Erythroblast (primary cell): ENCODE measurements at regions not wholly inside any gene's neighbourhood (a gene's known extent, or its start where the extent isn't known, plus 50 kb on each side); places are given as distances from the start of the nearest gene placed in this dataset.

Experiments used
- GATA1 ChIP-seq: IDR thresholded peaks from 2 replicates; pipeline ENCODE4 v1.6.1; 2011; ENCODE audit warnings: low read depth, mild to moderate bottlenecking, control low read depth, low read length, moderate library complexity
- POLR2A ChIP-seq: IDR thresholded peaks from 2 replicates; pipeline ENCODE4 v1.6.1; 2011; ENCODE audit warnings: mild to moderate bottlenecking, low read length

DNA sequence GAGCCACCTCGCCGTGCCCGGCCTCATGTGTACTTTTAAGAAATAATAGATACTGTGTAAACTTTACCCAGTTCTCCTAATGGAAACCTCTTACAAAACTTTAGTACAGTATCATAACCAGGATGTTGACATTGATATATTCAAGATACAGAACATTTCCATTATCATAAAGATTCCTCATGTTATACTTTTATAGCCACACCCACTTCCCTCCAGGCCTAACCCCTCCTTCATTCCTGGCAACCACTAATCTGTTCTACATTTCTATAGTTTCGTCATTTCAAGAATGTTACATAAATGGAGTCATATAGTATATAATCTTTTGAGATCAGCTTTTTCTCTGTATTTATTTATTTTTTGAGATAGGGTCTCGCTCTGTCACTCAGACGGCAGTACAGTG is 52.6 kb upstream of the SALL4 start:
- TF ChIP-seq POLR2A (no peak), GATA1 (no peak)
